Aorta (tissue), 5 donors: ENCODE measurements at regions not wholly inside any gene's neighbourhood (a gene's known extent, or its start where the extent isn't known, plus 50 kb on each side); places are given as distances from the start of the nearest gene placed in this dataset.
"Not testable (repeated sequence)": the region's sequence is repeated elsewhere in the genome, so short reads cannot be mapped to it uniquely, and the experiment has no call there.

Experiments used
- ATAC-seq: fragments of 200-7000 bp; cut with Tn5 transposase; one replicate; pipeline ENCODE4 v1.9.1; 2022; ENCODE audit warnings: moderate library complexity; ENCODE audit not compliant: low FRiP score
- DNase-seq, 2 donors: peaks; one replicate each; pipeline ENCODE4 v3.0.0-alpha.2; 2020
- H3K27ac ChIP-seq, 2 donors: one replicate each; pipeline ENCODE4 v1.5.1; 2013; ENCODE audit warnings: low read length in 2 of 2, mild to moderate bottlenecking in 2 of 2, moderate library complexity in 2 of 2, control low read depth in 1 of 2, inconsistent platforms in 1 of 2, low read depth in 1 of 2
- H3K27me3 ChIP-seq, 2 donors: one replicate each; pipeline ENCODE4 v1.6.1; 2013; ENCODE audit warnings: control low read depth in 1 of 2, low read length in 1 of 2, mild to moderate bottlenecking in 1 of 2, moderate library complexity in 1 of 2; ENCODE audit not compliant: insufficient read depth in 2 of 2, control insufficient read depth in 1 of 2
- H3K36me3 ChIP-seq, 2 donors: one replicate each; pipeline ENCODE4 v1.6.1; 2013; ENCODE audit warnings: control low read depth in 1 of 2, low read length in 1 of 2, mild to moderate bottlenecking in 1 of 2; ENCODE audit not compliant: insufficient read depth in 2 of 2, control insufficient read depth in 1 of 2
- H3K4me1 ChIP-seq, 2 donors: one replicate each; pipeline ENCODE4 v1.6.1; 2013; ENCODE audit warnings: low read length in 2 of 2, control low read depth in 1 of 2, mild to moderate bottlenecking in 1 of 2, moderate library complexity in 1 of 2; ENCODE audit not compliant: insufficient read depth in 2 of 2, control insufficient read depth in 1 of 2
- H3K4me3 ChIP-seq, 2 donors: one replicate each; pipeline ENCODE4 v1.5.1; 2013; ENCODE audit warnings: low read length in 2 of 2, control low read depth in 1 of 2, mild to moderate bottlenecking in 1 of 2
- H3K9me3 ChIP-seq: one replicate; pipeline ENCODE4 v1.6.1; 2013; ENCODE audit warnings: mild to moderate bottlenecking, low read length; ENCODE audit not compliant: control insufficient read depth
- WGBS, 2 donors: extraction: QIAGEN DNeasy Blood & Tissue Kit; methylation state at CpG; one replicate each; pipeline ENCODE4 v1.1.7; 2013; 5-methylcytosine and 5-hydroxymethylcytosine counted together
- intact Hi-C, 2 donors: fragments of 100-400 bp; cut with DNase I; formaldehyde crosslinking; loops; one replicate each; pipeline versions ENCODE4 v1.14.2 to v1.15.0; 2022
- donor health status: healthy with polysubstance abuse.
- donor health status: Bipolar disorder and iron deficiency.
- donor health status: DM: no; HTN: no; CAD: no.
- donor health status: DM: no; HTN: no; CAD: no.
- donor health status: DM: yes; HTN: yes; CAD: no.

DNA sequence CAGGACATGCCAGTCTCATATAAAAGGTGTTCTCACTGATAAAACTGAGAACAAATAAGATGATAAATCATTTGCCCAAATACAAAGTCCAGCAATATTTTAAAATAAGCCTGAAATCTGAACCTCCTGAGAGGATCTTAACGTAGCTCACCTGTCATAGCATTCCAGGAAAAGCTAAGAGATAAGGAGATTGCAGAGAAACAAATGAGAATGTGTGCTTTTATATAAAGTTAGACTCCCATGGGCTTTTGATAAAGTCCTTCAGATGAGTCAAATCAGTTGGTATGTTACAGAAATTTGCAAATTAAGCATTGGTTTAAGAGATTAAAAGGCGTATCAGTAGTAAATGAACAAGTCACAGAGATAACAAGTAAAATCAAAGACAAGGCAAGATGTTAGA is 452.9 kb upstream of the CHAC2 start:
- intact Hi-C loops, result no loop called here
- 59 to 82% methylated on average over 2 of the region's 2 CpGs for WGBS, 2 donors
- H3K4me3 ChIP-seq, result no peak overlapping the region
- no peaks in the 10 kb centered on the region for H3K9me3 ChIP-seq
- DNase-seq, result no peak
- ATAC-seq, result no peak
- no peaks in the 10 kb centered on the region for H3K4me1 ChIP-seq
- no peaks in the 10 kb centered on the region for H3K36me3 ChIP-seq
- no peaks in the 10 kb centered on the region for H3K27me3 ChIP-seq
- no peak overlapping the region for H3K27ac ChIP-seq

DNA sequence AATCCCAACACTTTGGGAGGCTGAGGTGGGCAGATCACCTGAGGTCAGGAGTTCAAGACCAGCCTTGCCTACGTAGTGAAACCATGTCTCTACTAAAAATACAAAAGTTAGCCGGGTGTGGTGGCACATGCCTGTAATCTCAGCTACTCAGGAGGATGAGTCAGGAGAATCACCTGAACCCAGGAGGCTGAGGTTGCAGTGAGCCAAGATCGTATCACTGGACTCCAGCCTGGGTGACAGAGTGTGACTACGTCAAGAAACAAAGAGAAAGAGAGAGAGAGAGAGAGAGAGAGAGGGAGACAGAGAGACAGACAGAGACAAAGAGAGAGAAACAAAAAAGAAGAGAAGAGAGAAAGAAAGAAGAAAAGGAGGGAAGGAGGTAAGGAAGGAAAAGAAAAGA is 454.0 kb upstream of the CHAC2 start:
- H3K4me3 ChIP-seq, intact Hi-C loops: not testable (repeated sequence)
- WGBS, 2 donors, result 93 to 94% methylated on average over 4 of the region's 4 CpGs

GRCh38 chr2:53312721-53313120 is 454.9 kb upstream of the CHAC2 start:
- no peak overlapping the region for H3K4me3 ChIP-seq
- no peaks in the 10 kb centered on the region for H3K36me3 ChIP-seq
- intact Hi-C loops, result no loop called here
- WGBS, 2 donors, result 58 to 81% methylated on average over 5 of the region's 5 CpGs
- no peaks in the 10 kb centered on the region for H3K9me3 ChIP-seq
- no peak for DNase-seq
- H3K4me1 ChIP-seq, result no peaks in the 10 kb centered on the region
- no peaks in the 10 kb centered on the region for H3K27me3 ChIP-seq
- H3K27ac ChIP-seq, result no peak overlapping the region
- peak; percentile 63 for ATAC-seq

More for the DNA sequence above, 454.0 kb upstream of the CHAC2 start:
- not testable (repeated sequence) for H3K36me3 ChIP-seq, DNase-seq, H3K27me3 ChIP-seq, ATAC-seq, H3K9me3 ChIP-seq, H3K4me1 ChIP-seq, H3K27ac ChIP-seq

GRCh38 chr2:53312181-53312580 is 455.4 kb upstream of the CHAC2 start:
- Histone ChIP-seq H3K4me1 (no peaks in the 10 kb centered on the region), H3K36me3 (no peaks in the 10 kb centered on the region), H3K4me3 (no peak overlapping the region), H3K27ac (no peak overlapping the region), H3K9me3 (no peaks in the 10 kb centered on the region), H3K27me3 (no peaks in the 10 kb centered on the region)
- DNase-seq (no peak), ATAC-seq (no peak)
- 78 to 82% methylated on average over 5 of the region's 5 CpGs for WGBS, 2 donors
- intact Hi-C loops, result no loop called here

DNA sequence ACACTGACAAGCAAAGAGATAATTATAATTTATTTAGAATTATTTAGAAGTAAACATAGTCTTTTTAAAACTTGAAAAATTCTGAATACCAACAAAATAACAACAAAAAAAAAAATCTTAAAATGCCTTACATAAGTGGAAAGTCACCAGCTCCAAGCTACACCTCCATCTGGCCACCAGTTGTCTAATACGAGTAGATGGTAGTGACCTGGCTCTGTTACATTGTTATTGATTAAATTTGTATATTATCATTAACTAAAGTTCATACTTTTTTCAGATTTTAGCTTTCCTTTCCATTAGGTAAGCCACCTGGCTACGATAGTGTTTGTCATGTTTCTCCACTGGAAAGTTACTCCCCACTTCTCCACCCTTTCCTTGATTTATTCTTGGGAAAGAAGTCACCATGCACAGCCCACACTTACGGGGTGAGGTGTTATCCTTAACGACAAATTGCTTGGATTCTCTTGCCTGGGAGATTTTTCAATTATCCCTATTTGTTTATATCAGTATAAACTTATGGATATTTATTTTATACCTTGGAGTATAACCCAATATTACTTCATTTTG is 464.5 kb upstream of the CHAC2 start:
- intact Hi-C loops, result no loop called here

DNA sequence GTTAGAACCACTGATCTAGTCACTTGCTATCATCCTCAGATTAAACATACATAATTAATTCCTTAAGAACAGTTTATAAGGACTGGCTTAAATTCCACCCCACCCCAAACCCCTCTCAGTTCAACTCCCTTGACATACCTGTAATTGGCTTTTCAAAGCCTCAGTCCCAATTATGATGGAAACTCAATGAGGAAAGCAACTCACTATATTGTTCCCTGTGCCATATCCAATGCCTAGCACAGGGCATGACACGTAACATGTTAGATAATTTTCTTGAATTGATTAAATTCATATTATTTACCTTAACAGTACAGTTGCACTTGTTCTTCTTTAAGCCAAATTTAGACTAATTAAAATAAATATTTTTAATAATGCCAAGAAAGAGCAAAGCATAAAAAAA is 465.1 kb upstream of the CHAC2 start:
- no peak overlapping the region for H3K4me3 ChIP-seq
- H3K27ac ChIP-seq, result no peak overlapping the region
- no peak for DNase-seq
- no peaks in the 10 kb centered on the region for H3K27me3 ChIP-seq
- ATAC-seq, result no peak
- intact Hi-C loops, result no loop called here
- no peaks in the 10 kb centered on the region for H3K4me1 ChIP-seq
- no peaks in the 10 kb centered on the region for H3K36me3 ChIP-seq
- no peaks in the 10 kb centered on the region for H3K9me3 ChIP-seq
- WGBS, 2 donors, result 93 to 95% methylated on average over 1 of the region's 1 CpG

More for the DNA sequence above, 464.5 kb upstream of the CHAC2 start:
- ATAC-seq, result no peak
- Histone ChIP-seq H3K4me1 (no peaks in the 10 kb centered on the region), H3K4me3 (no peak overlapping the region), H3K9me3 (no peaks in the 10 kb centered on the region), H3K27me3 (no peaks in the 10 kb centered on the region), H3K27ac (no peak overlapping the region), H3K36me3 (no peaks in the 10 kb centered on the region)
- 82 to 96% methylated on average over 4 of the region's 4 CpGs for WGBS, 2 donors
- DNase-seq, result no peak

DNA sequence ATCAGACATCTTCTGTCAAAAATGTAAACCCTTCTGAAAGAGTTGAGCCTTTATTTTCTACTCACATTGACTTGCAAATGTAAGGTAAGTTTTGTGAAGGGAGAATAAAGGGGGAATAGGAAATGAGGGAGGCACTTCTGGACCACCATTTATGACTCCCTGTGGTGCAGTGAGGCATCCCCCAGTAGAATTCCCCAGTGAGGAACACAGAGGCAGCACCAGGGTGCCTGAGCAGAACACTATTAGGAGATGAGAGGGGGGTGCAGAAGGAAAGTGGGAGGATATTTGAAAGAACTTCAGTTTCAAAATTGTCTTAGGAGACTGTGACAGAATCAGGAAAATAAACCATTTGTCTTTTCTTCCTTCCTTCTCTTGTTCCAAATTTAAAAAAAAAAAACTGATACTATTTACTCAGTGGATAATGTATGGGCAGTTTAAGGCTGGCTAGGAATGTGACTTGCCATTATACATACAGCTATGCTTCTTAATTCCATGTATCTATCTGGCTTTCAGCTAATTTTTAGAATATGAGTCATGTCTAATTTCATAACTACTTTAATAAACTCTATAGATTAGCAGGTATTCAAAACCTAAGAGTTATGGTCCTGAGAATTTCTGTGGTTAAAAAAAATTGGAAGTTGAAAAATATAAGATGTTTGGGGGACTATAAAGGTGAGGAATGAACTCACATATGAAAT is 478.1 kb upstream of the CHAC2 start:
- intact Hi-C loops, result no loop called here
- Histone ChIP-seq H3K4me1 (no peaks in the 10 kb centered on the region), H3K27ac (no peak overlapping the region), H3K4me3 (no peak overlapping the region), H3K36me3 (no peaks in the 10 kb centered on the region), H3K9me3 (no peaks in the 10 kb centered on the region), H3K27me3 (no peaks in the 10 kb centered on the region)
- ATAC-seq (no peak), DNase-seq (no peak)

DNA sequence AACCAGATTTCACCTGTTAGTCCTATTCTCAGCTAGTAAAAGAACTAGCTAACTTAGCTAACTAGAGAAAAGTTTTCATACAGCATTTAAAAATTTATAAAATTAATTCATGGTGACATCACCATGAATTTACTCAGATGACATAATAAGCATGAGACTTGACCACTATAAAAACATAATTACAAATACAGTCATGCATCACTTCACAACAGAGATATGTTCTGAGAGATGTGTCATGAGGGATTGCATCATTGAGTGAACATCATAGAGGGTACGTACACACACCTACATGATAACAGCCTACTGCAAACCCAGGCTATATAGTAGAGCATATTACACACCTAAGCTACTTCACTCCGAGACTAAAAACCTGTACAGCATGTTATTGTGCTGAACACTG is 481.3 kb upstream of the CHAC2 start:
- Histone ChIP-seq H3K27ac (no peak overlapping the region), H3K4me3 (no peak overlapping the region), H3K36me3 (no peaks in the 10 kb centered on the region), H3K9me3 (no peaks in the 10 kb centered on the region), H3K27me3 (no peaks in the 10 kb centered on the region), H3K4me1 (no peaks in the 10 kb centered on the region)
- WGBS, 2 donors, result 92 to 95% methylated on average over 2 of the region's 2 CpGs
- ATAC-seq (no peak), DNase-seq (no peak)
- intact Hi-C loops, result no loop called here

GRCh38 chr2:53275743-53276142 is 491.9 kb upstream of the CHAC2 start:
- no peak for ATAC-seq
- DNase-seq, result no peak

More at GRCh38 chr2:53275743-53276142, 491.9 kb upstream of the CHAC2 start:
- Histone ChIP-seq H3K4me1 (no peaks in the 10 kb centered on the region), H3K27me3 (no peaks in the 10 kb centered on the region), H3K9me3 (no peaks in the 10 kb centered on the region), H3K4me3 (no peak overlapping the region), H3K27ac (no peak overlapping the region), H3K36me3 (no peaks in the 10 kb centered on the region)
- intact Hi-C loops, result no loop called here
- WGBS, 2 donors, result 90 to 93% methylated on average over 1 of the region's 1 CpG
